ENCODE measurements at regions not wholly inside any gene's neighbourhood (a gene's known extent, or its start where the extent isn't known, plus 50 kb on each side); places are given as distances from the start of the nearest gene placed in this dataset.
"Not testable (repeated sequence)": the region's sequence is repeated elsewhere in the genome, so short reads cannot be mapped to it uniquely, and the experiment has no call there.

- TF ChIP-seq CTCF, EP300, POLR2A, POLR2AphosphoS5 (IDR thresholded peaks at IDR 0.05): not testable (repeated sequence)
Observed at GRCh38 chr9:42384585-42384984, 201.1 kb downstream of the SPATA31A6 start.

All from stomach (tissue), 4 donors.